Astrocyte (in vitro differentiated cells and primary cell): ENCODE measurements at regions not wholly inside any gene's neighbourhood (a gene's known extent, or its start where the extent isn't known, plus 50 kb on each side); places are given as distances from the start of the nearest gene placed in this dataset.

Experiments used
- DNase-seq: peaks from one replicate; pipeline ENCODE4 v3.0.0-alpha.2; 2010; ENCODE audit warnings: low read depth
- FAIRE-seq: peaks from 2 replicates; lab custom pipeline; 2011; peaks lifted over from hg19 to GRCh38; lab: Jason Lieb, UNC
- H2AFZ ChIP-seq: 2 replicates; pipeline ENCODE4 v1.6.0; 2012; ENCODE audit warnings: low read depth, low read length, inconsistent platforms
- H3K27ac ChIP-seq: 2 replicates; pipeline ENCODE4 v1.5.1; 2011; ENCODE audit warnings: low read depth, low read length, inconsistent platforms
- H3K27me3 ChIP-seq: 2 replicates; pipeline ENCODE4 v1.6.0; 2011; ENCODE audit warnings: low read length, inconsistent platforms; ENCODE audit not compliant: insufficient read depth
- H3K36me3 ChIP-seq: 2 replicates; pipeline ENCODE4 v1.5.1; 2011; ENCODE audit warnings: low read length, inconsistent platforms; ENCODE audit not compliant: insufficient read depth
- H3K4me1 ChIP-seq: 2 replicates; pipeline ENCODE4 v1.5.1; 2011; ENCODE audit warnings: low read length, inconsistent platforms; ENCODE audit not compliant: insufficient read depth
- H3K4me2 ChIP-seq: 2 replicates; pipeline ENCODE4 v1.6.0; 2012; ENCODE audit warnings: low read length, inconsistent platforms
- H3K4me3 ChIP-seq: 2 replicates; pipeline ENCODE4 v1.5.1; 2011; ENCODE audit warnings: low read depth, mild to moderate bottlenecking, low read length, inconsistent platforms; ENCODE audit not compliant: insufficient read depth
- H3K79me2 ChIP-seq: 2 replicates; pipeline ENCODE4 v1.6.0; 2012; ENCODE audit warnings: mild to moderate bottlenecking, low read length, inconsistent platforms; ENCODE audit not compliant: insufficient read depth
- H3K9ac ChIP-seq: 2 replicates; pipeline ENCODE4 v1.6.0; 2012; ENCODE audit warnings: mild to moderate bottlenecking, low read length, inconsistent platforms
- H3K9me3 ChIP-seq: 2 replicates; pipeline ENCODE4 v1.5.1; 2012; ENCODE audit warnings: low read depth, mild to moderate bottlenecking, low read length, inconsistent platforms; ENCODE audit not compliant: insufficient read depth
- H4K20me1 ChIP-seq: 2 replicates; pipeline ENCODE4 v1.6.0; 2012; ENCODE audit warnings: low read length, inconsistent platforms; ENCODE audit not compliant: insufficient read depth
- H3K27ac Mint-ChIP-seq: one replicate; pipeline ENCODE4 v1.8.0; 2021; ENCODE audit warnings: mild to moderate bottlenecking, mixed read lengths; ENCODE audit not compliant: unreplicated experiment
- H3K27me3 Mint-ChIP-seq: one replicate; pipeline ENCODE4 v1.8.0; 2021; ENCODE audit warnings: low read depth, mixed read lengths; ENCODE audit not compliant: unreplicated experiment
- H3K36me3 Mint-ChIP-seq: one replicate; pipeline ENCODE4 v1.8.0; 2021; ENCODE audit warnings: low read depth, mixed read lengths; ENCODE audit not compliant: unreplicated experiment
- H3K4me1 Mint-ChIP-seq: one replicate; pipeline ENCODE4 v1.8.0; 2021; ENCODE audit warnings: low read depth, mixed read lengths; ENCODE audit not compliant: unreplicated experiment
- H3K4me3 Mint-ChIP-seq: one replicate; pipeline ENCODE4 v1.8.0; 2021; ENCODE audit warnings: mild to moderate bottlenecking, moderate library complexity, mixed read lengths; ENCODE audit not compliant: unreplicated experiment
- H3K9me3 Mint-ChIP-seq: one replicate; pipeline ENCODE4 v1.8.0; 2021; ENCODE audit warnings: mild to moderate bottlenecking, mixed read lengths; ENCODE audit not compliant: unreplicated experiment
- EZH2 ChIP-seq: IDR thresholded peaks from 2 replicates; pipeline ENCODE4 v1.6.1; 2012; ENCODE audit warnings: mild to moderate bottlenecking, low read length, inconsistent platforms; ENCODE audit not compliant: insufficient read depth
- TF ChIP-seq, protein P1 (sequence below): IDR thresholded peaks from 2 replicates; pipeline ENCODE4 v1.5.1; 2011; ENCODE audit warnings: low read depth, mild to moderate bottlenecking, inconsistent platforms, low read length, moderate library complexity; ENCODE audit not compliant: insufficient read depth

DNA sequence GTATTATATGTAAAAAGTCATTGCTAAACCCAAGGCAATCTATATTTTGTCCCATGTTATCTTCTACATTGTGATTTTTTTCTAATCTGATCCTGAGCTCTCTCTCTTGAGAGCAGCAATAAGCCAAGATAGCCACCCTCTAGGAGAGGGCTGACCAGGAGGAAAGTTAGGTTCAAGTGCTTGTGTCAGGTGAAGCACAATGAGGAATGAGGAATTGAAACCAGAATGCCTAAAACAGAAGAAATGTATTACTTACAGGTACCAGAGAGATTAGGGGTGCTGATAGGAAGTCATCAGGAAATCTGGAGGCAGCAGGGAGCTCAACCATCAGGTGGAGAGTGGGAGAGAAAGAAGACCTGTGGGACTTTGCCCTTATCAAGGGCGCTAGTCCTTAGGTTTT lies 85.5 kb upstream of the BARHL2 start:
- Histone ChIP-seq H4K20me1 (no peaks in the 10 kb centered on the region), H3K4me2 (no peak overlapping the region), H3K4me3 (no peak overlapping the region), H3K27ac (no peak overlapping the region), H3K9ac (no peak overlapping the region), H3K4me1 (no peaks in the 10 kb centered on the region), H3K36me3 (no peaks in the 10 kb centered on the region), H2AFZ (no peak overlapping the region), H3K9me3 (no peaks in the 10 kb centered on the region), H3K79me2 (no peaks in the 10 kb centered on the region), H3K27me3 (peaks cover 2% of the 10 kb centered on the region)
- DNase-seq (no peak), FAIRE-seq (no peak)
- no peak overlapping the region for H3K4me3 Mint-ChIP-seq
- no peak overlapping the region for H3K27ac Mint-ChIP-seq
- TF ChIP-seq, protein P1, sequence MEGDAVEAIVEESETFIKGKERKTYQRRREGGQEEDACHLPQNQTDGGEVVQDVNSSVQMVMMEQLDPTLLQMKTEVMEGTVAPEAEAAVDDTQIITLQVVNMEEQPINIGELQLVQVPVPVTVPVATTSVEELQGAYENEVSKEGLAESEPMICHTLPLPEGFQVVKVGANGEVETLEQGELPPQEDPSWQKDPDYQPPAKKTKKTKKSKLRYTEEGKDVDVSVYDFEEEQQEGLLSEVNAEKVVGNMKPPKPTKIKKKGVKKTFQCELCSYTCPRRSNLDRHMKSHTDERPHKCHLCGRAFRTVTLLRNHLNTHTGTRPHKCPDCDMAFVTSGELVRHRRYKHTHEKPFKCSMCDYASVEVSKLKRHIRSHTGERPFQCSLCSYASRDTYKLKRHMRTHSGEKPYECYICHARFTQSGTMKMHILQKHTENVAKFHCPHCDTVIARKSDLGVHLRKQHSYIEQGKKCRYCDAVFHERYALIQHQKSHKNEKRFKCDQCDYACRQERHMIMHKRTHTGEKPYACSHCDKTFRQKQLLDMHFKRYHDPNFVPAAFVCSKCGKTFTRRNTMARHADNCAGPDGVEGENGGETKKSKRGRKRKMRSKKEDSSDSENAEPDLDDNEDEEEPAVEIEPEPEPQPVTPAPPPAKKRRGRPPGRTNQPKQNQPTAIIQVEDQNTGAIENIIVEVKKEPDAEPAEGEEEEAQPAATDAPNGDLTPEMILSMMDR, result no peak
- no peak for TF ChIP-seq EZH2
- H3K36me3 Mint-ChIP-seq, result no peaks in the 10 kb centered on the region
- no peaks in the 10 kb centered on the region for H3K4me1 Mint-ChIP-seq
- peaks cover 11% of the 10 kb centered on the region for H3K27me3 Mint-ChIP-seq
- H3K9me3 Mint-ChIP-seq, result peaks cover 6% of the 10 kb centered on the region

DNA sequence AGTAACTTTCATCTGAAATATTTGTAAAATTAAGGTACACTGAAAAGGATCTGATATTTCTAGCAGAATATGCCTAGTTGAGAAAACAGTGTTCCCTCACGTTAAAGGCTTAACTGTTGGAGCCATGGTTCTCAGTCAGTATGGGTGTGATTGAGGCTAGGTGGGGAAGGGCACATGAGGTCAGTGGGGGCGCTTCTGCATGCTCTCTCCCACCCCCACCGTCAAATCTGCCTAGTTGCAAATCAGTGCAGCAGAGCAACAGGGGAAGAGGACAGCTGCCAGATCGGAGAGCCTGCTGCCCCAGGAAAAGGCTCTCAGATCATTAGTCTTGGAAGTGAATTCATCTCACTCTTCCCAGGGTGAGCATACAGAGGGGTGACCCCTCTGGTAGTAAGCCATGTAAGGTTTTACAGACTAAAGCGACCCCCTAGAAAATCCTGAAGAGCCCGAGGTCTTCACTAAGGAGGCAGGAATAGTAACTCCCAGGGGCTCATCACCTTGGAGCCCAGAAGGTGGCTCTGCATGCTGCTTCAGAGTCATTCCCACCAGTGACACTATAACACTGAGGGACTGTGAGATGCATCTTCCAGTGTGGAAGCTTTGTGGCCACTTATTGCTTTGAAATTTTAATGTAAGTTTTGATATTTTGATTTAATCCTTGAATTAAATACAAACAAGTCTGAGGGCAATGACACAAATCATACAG lies 83.1 kb upstream of the BARHL2 start:
- Histone ChIP-seq H4K20me1 (no peaks in the 10 kb centered on the region), H3K27ac (no peak overlapping the region), H3K36me3 (no peaks in the 10 kb centered on the region), H3K9me3 (no peaks in the 10 kb centered on the region), H2AFZ (no peak overlapping the region), H3K4me2 (no peak overlapping the region), H3K4me3 (no peak overlapping the region), H3K79me2 (no peaks in the 10 kb centered on the region), H3K4me1 (no peaks in the 10 kb centered on the region), H3K9ac (no peak overlapping the region), H3K27me3 (peaks cover 2% of the 10 kb centered on the region)
- FAIRE-seq, result no peak
- Mint-ChIP-seq H3K9me3 (peaks cover 4% of the 10 kb centered on the region), H3K36me3 (no peaks in the 10 kb centered on the region), H3K27ac (no peak overlapping the region), H3K4me1 (no peaks in the 10 kb centered on the region), H3K4me3 (no peak overlapping the region), H3K27me3 (peaks cover 11% of the 10 kb centered on the region)
- DNase-seq, result no peak
- TF ChIP-seq, protein P1, result no peak
- TF ChIP-seq EZH2, result no peak

GRCh38 chr1:90799326-90799725 lies 82.2 kb upstream of the BARHL2 start:
- Histone ChIP-seq H3K4me3 (no peak overlapping the region), H3K36me3 (no peaks in the 10 kb centered on the region), H3K9me3 (no peaks in the 10 kb centered on the region), H3K79me2 (no peaks in the 10 kb centered on the region), H3K27ac (no peak overlapping the region), H3K4me1 (no peaks in the 10 kb centered on the region), H2AFZ (no peak overlapping the region), H4K20me1 (no peaks in the 10 kb centered on the region), H3K27me3 (peaks cover 2% of the 10 kb centered on the region), H3K9ac (no peak overlapping the region), H3K4me2 (no peak overlapping the region)
- Mint-ChIP-seq H3K36me3 (no peaks in the 10 kb centered on the region), H3K9me3 (no peaks in the 10 kb centered on the region), H3K27ac (no peak overlapping the region), H3K4me1 (no peaks in the 10 kb centered on the region), H3K27me3 (peaks cover 12% of the 10 kb centered on the region), H3K4me3 (no peak overlapping the region)
- FAIRE-seq (no peak), DNase-seq (no peak)
- TF ChIP-seq, protein P1, result no peak
- TF ChIP-seq EZH2, result no peak
